Heart right ventricle (tissue), 16 donors: ENCODE measurements at regions not wholly inside any gene's neighbourhood (a gene's known extent, or its start where the extent isn't known, plus 50 kb on each side); places are given as distances from the start of the nearest gene placed in this dataset.

Experiments
- ATAC-seq, 8 donors: fragments of 200-7000 bp; cut with Tn5 transposase; one replicate each; pipeline ENCODE4 v1.9.1; 2020; ENCODE audit warnings: mild to moderate bottlenecking in 8 of 8, moderate library complexity in 8 of 8, moderate number of reproducible peaks in 1 of 8
- DNase-seq, 2 donors: peaks; one replicate each; pipeline ENCODE4 v3.0.0-alpha.2; 2020
- H3K27ac ChIP-seq, 10 donors: fragments of 200-600 bp; sonication (generic) in 2 of 10; one replicate each; pipeline versions ENCODE4 v1.5.0 to v1.8.0; 2020 to 2022; ENCODE audit warnings: mild to moderate bottlenecking in 3 of 10
- H3K27me3 ChIP-seq, 7 donors: fragments of 200-600 bp; one replicate each; pipeline ENCODE4 v1.8.0; 2021 to 2022; ENCODE audit warnings: mild to moderate bottlenecking in 2 of 7
- H3K36me3 ChIP-seq, 9 donors: fragments of 200-600 bp; sonication (generic) in 1 of 9; one replicate each; pipeline versions ENCODE4 v1.5.0 to v1.8.0; 2020 to 2022; ENCODE audit warnings: mild to moderate bottlenecking in 2 of 9
- H3K4me1 ChIP-seq, 9 donors: fragments of 200-600 bp; sonication (generic) in 1 of 9; one replicate each; pipeline versions ENCODE4 v1.5.0 to v1.8.0; 2020 to 2022; ENCODE audit warnings: mild to moderate bottlenecking in 4 of 9
- H3K4me3 ChIP-seq, 10 donors: fragments of 200-600 bp; sonication (generic) in 2 of 10; one replicate each; pipeline versions ENCODE4 v1.5.0 to v1.8.0; 2020 to 2022; ENCODE audit warnings: mild to moderate bottlenecking in 7 of 10, moderate library complexity in 2 of 10
- H3K9me3 ChIP-seq, 11 donors: fragments of 200-600 bp in 10 of 11; sonication (generic) in 2 of 11; one replicate each; pipeline versions ENCODE4 v1.5.0 to v1.8.0; 2013 to 2022; ENCODE audit warnings: mild to moderate bottlenecking in 2 of 11, control low read depth in 1 of 11, moderate library complexity in 1 of 11
- WGBS, 2 donors: extraction: QIAGEN DNeasy Blood & Tissue Kit; methylation state at CpG; one replicate each; pipeline ENCODE4 v1.1.7; 2013; ENCODE audit warnings: inconsistent platforms in 1 of 2; 5-methylcytosine and 5-hydroxymethylcytosine counted together
- intact Hi-C, 10 donors: fragments of 100-400 bp; cut with DNase I; formaldehyde crosslinking; loops; one replicate each; pipeline versions ENCODE4 v1.11.1 to v1.14.2; 2022
- TF ChIP-seq, protein P1 (sequence below), 9 donors: fragments of 200-600 bp; sonication (generic) in 2 of 9; IDR thresholded peaks; one replicate each; pipeline versions ENCODE4 v1.5.0 to v1.8.0; 2021 to 2022; ENCODE audit warnings: antibody characterized with exemption in 9 of 9, mild to moderate bottlenecking in 5 of 9, moderate library complexity in 1 of 9
- donor health status: Arrhythmogenic right ventricular cardiomyopathy.
- donor health status: ischemic (EF 13 %, LVEDD 7.1; RV severe dilation, severe dysfunction).
- donor health status: healthy with polysubstance abuse.
- donor health status: DM: no; HTN: yes; CAD: no.
- donor health status: DM: no; HTN: no; CAD: no.
- donor health status: ischemic (EF 25% LVEDD 6.9; RV normal size, moderate dysfunction).
- donor health status: ischemic (EF 25% LVEDD 5.7; RV mildly dilated, moderate dysfunction).
- donor health status: healthy.
- donor health status: DM: yes; HTN: yes; CAD: no.
- donor health status: Ischemic cardiomyopathy.
- donor health status: ischemic (EF 35%, LVEDD 5.7; RV mildly dilated, moderate dysfunction).
- donor health status: nonischemic (EF 11% LVEDD 7.7; RV severe dilation, severe dysfunction).
- donor health status: DM: yes; HTN: yes; CAD: no.
- donor health status: PGD.
- donor health status: ischemic (EF 29% LVEDD 5.4; RV normal size, mild dysfunction).
- donor health status: nonischemic (EF 23%, LVEDD 6.1; RV moderate dilation, normal function).

DNA sequence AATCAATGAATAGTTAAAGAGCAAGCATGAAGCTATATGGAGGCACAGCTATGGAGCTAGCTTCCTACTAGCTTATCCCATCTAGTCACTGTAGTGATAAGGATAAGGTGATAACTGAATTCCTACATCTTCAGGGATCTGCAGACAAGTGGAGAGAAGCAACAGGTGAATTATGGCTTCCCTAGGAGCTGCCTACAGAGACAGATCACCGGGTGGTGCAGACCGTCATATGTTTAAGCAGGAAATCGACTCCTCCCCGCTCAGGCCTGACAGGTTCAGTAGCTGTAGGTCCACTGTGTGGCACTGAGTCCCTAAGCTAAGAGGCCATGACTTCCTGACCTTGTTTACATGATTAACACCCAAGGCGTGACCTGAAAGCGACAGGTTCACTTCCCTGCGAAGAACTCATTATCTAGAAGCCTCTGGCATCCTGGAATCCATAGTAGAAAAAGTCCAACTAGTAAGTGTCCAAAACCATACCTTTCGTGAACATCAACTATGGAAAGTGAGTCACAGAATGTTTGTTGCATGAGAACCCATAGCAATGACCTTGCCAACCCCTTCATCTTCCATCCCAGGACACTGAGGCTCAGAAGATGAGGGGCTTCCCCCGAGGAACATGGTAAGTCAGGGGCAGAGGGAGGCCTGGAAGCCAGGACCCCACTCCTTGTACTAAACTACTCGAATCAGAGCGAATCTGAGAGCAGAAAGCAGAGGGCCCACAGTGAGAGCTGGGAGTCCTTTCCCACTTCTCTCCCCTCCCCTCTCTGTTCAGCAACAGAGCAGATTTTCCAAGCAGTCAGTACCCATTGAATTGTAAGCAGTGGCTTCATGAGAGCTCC lies 75.4 kb upstream of the CCND2 start:
- H3K36me3 ChIP-seq = no peaks in the 10 kb centered on the region
- H3K9me3 ChIP-seq = no peaks in the 10 kb centered on the region
- H3K4me3 ChIP-seq = no peak overlapping the region
- DNase-seq (no peak), ATAC-seq (no peak)
- H3K27ac ChIP-seq = no peak overlapping the region
- WGBS, 2 donors = 82 to 87% methylated on average over 11 of the region's 11 CpGs
- intact Hi-C loops = no loop called here
- no peaks in the 10 kb centered on the region for H3K4me1 ChIP-seq
- peaks cover 0 to 31% (median 3%) of the 10 kb centered on the region in 7 donors for H3K27me3 ChIP-seq
- TF ChIP-seq, protein P1, sequence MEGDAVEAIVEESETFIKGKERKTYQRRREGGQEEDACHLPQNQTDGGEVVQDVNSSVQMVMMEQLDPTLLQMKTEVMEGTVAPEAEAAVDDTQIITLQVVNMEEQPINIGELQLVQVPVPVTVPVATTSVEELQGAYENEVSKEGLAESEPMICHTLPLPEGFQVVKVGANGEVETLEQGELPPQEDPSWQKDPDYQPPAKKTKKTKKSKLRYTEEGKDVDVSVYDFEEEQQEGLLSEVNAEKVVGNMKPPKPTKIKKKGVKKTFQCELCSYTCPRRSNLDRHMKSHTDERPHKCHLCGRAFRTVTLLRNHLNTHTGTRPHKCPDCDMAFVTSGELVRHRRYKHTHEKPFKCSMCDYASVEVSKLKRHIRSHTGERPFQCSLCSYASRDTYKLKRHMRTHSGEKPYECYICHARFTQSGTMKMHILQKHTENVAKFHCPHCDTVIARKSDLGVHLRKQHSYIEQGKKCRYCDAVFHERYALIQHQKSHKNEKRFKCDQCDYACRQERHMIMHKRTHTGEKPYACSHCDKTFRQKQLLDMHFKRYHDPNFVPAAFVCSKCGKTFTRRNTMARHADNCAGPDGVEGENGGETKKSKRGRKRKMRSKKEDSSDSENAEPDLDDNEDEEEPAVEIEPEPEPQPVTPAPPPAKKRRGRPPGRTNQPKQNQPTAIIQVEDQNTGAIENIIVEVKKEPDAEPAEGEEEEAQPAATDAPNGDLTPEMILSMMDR (IDR thresholded peaks at IDR 0.05) = no peak

DNA sequence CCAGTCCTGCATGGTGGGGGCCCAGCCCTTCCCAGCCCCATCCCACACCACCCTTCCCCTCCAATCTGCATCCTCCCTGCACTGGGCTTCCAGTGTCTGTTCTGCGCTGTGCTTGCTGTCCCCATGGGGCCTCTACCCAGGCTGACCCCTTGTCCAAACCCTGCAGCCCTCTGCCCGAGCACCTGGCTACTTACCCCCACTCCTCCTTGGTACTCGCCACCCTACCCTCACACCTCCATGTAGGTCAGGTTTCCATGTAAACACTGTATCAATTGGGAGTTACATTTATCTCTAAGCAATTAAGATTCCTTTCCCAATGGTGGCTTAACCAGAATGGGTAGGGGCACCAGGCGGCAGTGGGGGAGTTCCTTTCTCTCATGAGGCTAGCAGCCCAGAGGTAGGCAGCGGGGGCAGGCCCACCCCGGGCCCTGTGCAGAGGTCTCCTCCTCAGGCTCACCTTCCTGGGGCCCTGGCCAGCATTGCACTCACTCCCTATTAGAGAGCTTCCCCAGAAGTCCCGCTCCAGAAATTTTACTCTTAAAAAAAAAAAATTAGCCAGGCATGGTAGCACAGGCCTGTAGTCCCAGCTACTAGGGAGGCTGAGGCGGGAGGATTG lies 76.6 kb upstream of the CCND2 start:
- DNase-seq (no peak), ATAC-seq (no peak)
- TF ChIP-seq, protein P1 (IDR thresholded peaks at IDR 0.05) = no peak
- no peak overlapping the region for H3K4me3 ChIP-seq
- no peaks in the 10 kb centered on the region for H3K9me3 ChIP-seq
- no peaks in the 10 kb centered on the region for H3K36me3 ChIP-seq
- no peak overlapping the region for H3K27ac ChIP-seq
- intact Hi-C loops = no loop called here
- 88 to 89% methylated on average over 8 of the region's 8 CpGs for WGBS, 2 donors
- H3K27me3 ChIP-seq = peaks cover 0 to 36% (median 3%) of the 10 kb centered on the region in 7 donors
- no peaks in the 10 kb centered on the region for H3K4me1 ChIP-seq

DNA sequence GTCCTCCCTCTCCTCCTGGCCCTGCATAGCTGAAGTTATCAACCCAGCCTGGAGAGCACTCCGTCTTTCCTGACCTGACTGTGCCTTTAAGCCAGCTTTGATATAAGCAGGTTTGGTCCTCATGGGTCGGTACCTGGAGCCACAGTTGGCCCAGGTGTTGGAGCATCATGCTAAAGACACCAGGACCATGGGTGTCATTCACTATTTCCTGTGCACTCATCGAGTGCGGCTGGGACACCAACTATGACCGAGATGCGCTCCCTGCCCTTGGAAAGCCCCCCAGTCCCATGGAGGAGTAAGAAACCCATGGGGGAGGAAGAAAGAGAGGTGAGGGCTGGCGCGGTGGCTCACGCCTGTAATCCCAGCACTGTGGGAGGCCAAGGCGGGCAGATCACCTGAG lies 78.9 kb upstream of the CCND2 start:
- H3K4me3 ChIP-seq = no peak overlapping the region
- H3K36me3 ChIP-seq = no peaks in the 10 kb centered on the region
- no peak for ATAC-seq
- H3K27ac ChIP-seq = no peak overlapping the region
- H3K27me3 ChIP-seq = peaks cover 0 to 34% (median 3%) of the 10 kb centered on the region in 7 donors
- no peaks in the 10 kb centered on the region for H3K9me3 ChIP-seq
- no peak for DNase-seq
- intact Hi-C loops = no loop called here
- H3K4me1 ChIP-seq = no peaks in the 10 kb centered on the region
- WGBS, 2 donors = 80 to 83% methylated on average over 10 of the region's 10 CpGs
- TF ChIP-seq, protein P1 (IDR thresholded peaks at IDR 0.05) = no peak

DNA sequence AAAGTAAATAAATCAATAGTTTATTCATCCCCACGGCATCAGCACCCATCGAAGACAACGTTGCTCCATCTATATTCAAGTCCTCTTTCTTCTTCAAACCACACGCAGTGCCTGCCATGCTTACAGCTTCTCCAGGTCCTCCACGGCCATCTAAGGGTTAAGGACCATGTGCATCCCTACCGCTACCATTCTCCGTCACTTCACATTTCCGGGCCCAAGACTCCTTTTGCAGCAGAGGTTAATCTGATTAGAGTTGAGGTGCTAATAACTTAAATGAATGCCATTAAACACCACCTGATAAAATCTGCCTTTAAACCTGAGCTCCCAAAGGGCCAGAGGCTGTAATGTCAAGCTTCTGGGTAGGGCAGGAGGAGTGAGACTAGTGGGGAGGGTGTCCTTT lies 79.7 kb upstream of the CCND2 start:
- no peak overlapping the region for H3K27ac ChIP-seq
- no peaks in the 10 kb centered on the region for H3K36me3 ChIP-seq
- H3K27me3 ChIP-seq = peaks cover 0 to 36% (median 3%) of the 10 kb centered on the region in 7 donors
- no peaks in the 10 kb centered on the region for H3K9me3 ChIP-seq
- TF ChIP-seq, protein P1 (IDR thresholded peaks at IDR 0.05) = no peak
- no peak for DNase-seq
- no peak for ATAC-seq
- no peaks in the 10 kb centered on the region for H3K4me1 ChIP-seq
- 34 to 37% methylated on average over 8 of the region's 8 CpGs for WGBS, 2 donors
- H3K4me3 ChIP-seq = no peak overlapping the region
- intact Hi-C loops = no loop called here
